CD14-positive monocyte (primary cell): ENCODE measurements at regions not wholly inside any gene's neighbourhood (a gene's known extent, or its start where the extent isn't known, plus 50 kb on each side); places are given as distances from the start of the nearest gene placed in this dataset.

ENCODE experiments used
- DNase-seq, 3 donors: peaks; one replicate each; pipeline ENCODE4 v3.0.0-alpha.2; 2011 to 2022
- H2AFZ ChIP-seq: 2 replicates; pipeline ENCODE4 v1.6.0; 2012; ENCODE audit warnings: mild to moderate bottlenecking, low read depth, low read length, inconsistent platforms; ENCODE audit not compliant: insufficient read depth, poor library complexity, severe bottlenecking
- H3K27ac ChIP-seq, 2 donors: 1 replicate in 1 of 2; 2 replicates in 1 of 2; pipeline ENCODE4 v1.5.1; 2012 to 2013; ENCODE audit warnings: low read length in 2 of 2, control low read depth in 1 of 2, inconsistent platforms in 1 of 2, low read depth in 1 of 2, mild to moderate bottlenecking in 1 of 2
- H3K27me3 ChIP-seq, 2 donors: one replicate each; pipeline versions ENCODE4 v1.6.0 to v1.6.1; 2011 to 2013; ENCODE audit warnings: low read length in 2 of 2; ENCODE audit not compliant: control insufficient read depth in 2 of 2, insufficient read depth in 2 of 2
- H3K36me3 ChIP-seq, 2 donors: replicated peaks in 1 of 2; 1 replicate in 1 of 2; 2 replicates in 1 of 2; pipeline versions ENCODE4 v1.5.1 to v1.6.1; 2012 to 2013; ENCODE audit warnings: low read length in 2 of 2, control low read depth in 1 of 2, inconsistent platforms in 1 of 2, mild to moderate bottlenecking in 1 of 2; ENCODE audit not compliant: insufficient read depth in 2 of 2, control insufficient read depth in 1 of 2
- H3K4me1 ChIP-seq, 2 donors: 1 replicate in 1 of 2; 2 replicates in 1 of 2; pipeline versions ENCODE4 v1.5.1 to v1.6.1; 2012 to 2013; ENCODE audit warnings: low read length in 2 of 2, control low read depth in 1 of 2, inconsistent platforms in 1 of 2, mild to moderate bottlenecking in 1 of 2, moderate library complexity in 1 of 2; ENCODE audit not compliant: insufficient read depth in 2 of 2, control insufficient read depth in 1 of 2
- H3K4me2 ChIP-seq: replicated peaks from 2 replicates; pipeline ENCODE3; 2012; ENCODE audit warnings: low read length, moderate library complexity, mild to moderate bottlenecking; ENCODE audit not compliant: poor library complexity, severe bottlenecking; ENCODE audit errors: extremely low read depth
- H3K4me3 ChIP-seq, 3 experiments: fragments of 200-600 bp in 1 of 3; sonication (generic) in 1 of 3; replicated peaks in 1 of 3; 1 replicate in 2 of 3; 2 replicates in 1 of 3; pipeline ENCODE4 v1.5.1; 2011 to 2013; ENCODE audit warnings: low read length in 3 of 3, mild to moderate bottlenecking in 3 of 3, control low read depth in 2 of 3, low read depth in 2 of 3, inconsistent platforms in 1 of 3, moderate library complexity in 1 of 3
- H3K79me2 ChIP-seq: 2 replicates; pipeline ENCODE4 v1.6.0; 2012; ENCODE audit warnings: mild to moderate bottlenecking, control low read depth, inconsistent platforms, low read length, moderate library complexity; ENCODE audit not compliant: insufficient read depth
- H3K9ac ChIP-seq: 2 replicates; pipeline ENCODE4 v1.6.0; 2017; ENCODE audit warnings: low read length, mild to moderate bottlenecking; ENCODE audit not compliant: insufficient read depth, poor library complexity, severe bottlenecking
- H3K9me3 ChIP-seq, 2 donors: replicated peaks in 1 of 2; 1 replicate in 1 of 2; 2 replicates in 1 of 2; pipeline versions ENCODE4 v1.5.1 to v1.6.1; 2012 to 2013; ENCODE audit warnings: low read length in 2 of 2, control low read depth in 1 of 2; ENCODE audit not compliant: control insufficient read depth in 1 of 2, insufficient read depth in 1 of 2
- H4K20me1 ChIP-seq: 2 replicates; pipeline ENCODE4 v1.6.0; 2012; ENCODE audit warnings: mild to moderate bottlenecking, low read length, control low read depth, moderate library complexity; ENCODE audit not compliant: insufficient read depth
- H3K27ac Mint-ChIP-seq, 7 donors: one replicate each; pipeline ENCODE4 v1.8.0; 2020; ENCODE audit warnings: mild to moderate bottlenecking in 7 of 7, mixed read lengths in 7 of 7, moderate library complexity in 6 of 7, inconsistent platforms in 2 of 7
- H3K27me3 Mint-ChIP-seq, 3 donors: one replicate each; pipeline ENCODE4 v1.8.0; 2021 to 2022; ENCODE audit warnings: low read depth in 3 of 3, mild to moderate bottlenecking in 3 of 3, mixed read lengths in 3 of 3, moderate library complexity in 3 of 3, inconsistent platforms in 1 of 3
- H3K36me3 Mint-ChIP-seq, 2 donors: one replicate each; pipeline ENCODE4 v1.8.0; 2020; ENCODE audit warnings: mixed read lengths in 2 of 2, inconsistent platforms in 1 of 2, mild to moderate bottlenecking in 1 of 2
- H3K4me1 Mint-ChIP-seq: one replicate; pipeline ENCODE4 v1.8.0; 2020; ENCODE audit warnings: mild to moderate bottlenecking, mixed read lengths
- H3K4me3 Mint-ChIP-seq, 2 donors: one replicate each; pipeline ENCODE4 v1.8.0; 2020; ENCODE audit warnings: mild to moderate bottlenecking in 2 of 2, mixed read lengths in 2 of 2, moderate library complexity in 1 of 2
- H3K9me3 Mint-ChIP-seq, 7 donors: one replicate each; pipeline ENCODE4 v1.8.0; 2020 to 2022; ENCODE audit warnings: mixed read lengths in 7 of 7, mild to moderate bottlenecking in 6 of 7, moderate library complexity in 6 of 7, inconsistent platforms in 2 of 7
- WGBS: methylation state at CpG from one replicate; pipeline ENCODE4 v1.1.5; 2013; ENCODE audit warnings: missing lambda C conversion rate; ENCODE audit not compliant: insufficient coverage; 5-methylcytosine and 5-hydroxymethylcytosine counted together
- intact Hi-C, 2 donors: fragments of 100-400 bp; cut with micrococcal nuclease; formaldehyde crosslinking; loops; one replicate each; pipeline versions ENCODE4 v1.15.0 to v1.15.1; 2023
- TF ChIP-seq, protein P1 (sequence below): fragments of 200-600 bp; IDR thresholded peaks from one replicate; pipeline ENCODE4 v1.8.0; 2022; ENCODE audit warnings: antibody characterized with exemption, mild to moderate bottlenecking

DNA sequence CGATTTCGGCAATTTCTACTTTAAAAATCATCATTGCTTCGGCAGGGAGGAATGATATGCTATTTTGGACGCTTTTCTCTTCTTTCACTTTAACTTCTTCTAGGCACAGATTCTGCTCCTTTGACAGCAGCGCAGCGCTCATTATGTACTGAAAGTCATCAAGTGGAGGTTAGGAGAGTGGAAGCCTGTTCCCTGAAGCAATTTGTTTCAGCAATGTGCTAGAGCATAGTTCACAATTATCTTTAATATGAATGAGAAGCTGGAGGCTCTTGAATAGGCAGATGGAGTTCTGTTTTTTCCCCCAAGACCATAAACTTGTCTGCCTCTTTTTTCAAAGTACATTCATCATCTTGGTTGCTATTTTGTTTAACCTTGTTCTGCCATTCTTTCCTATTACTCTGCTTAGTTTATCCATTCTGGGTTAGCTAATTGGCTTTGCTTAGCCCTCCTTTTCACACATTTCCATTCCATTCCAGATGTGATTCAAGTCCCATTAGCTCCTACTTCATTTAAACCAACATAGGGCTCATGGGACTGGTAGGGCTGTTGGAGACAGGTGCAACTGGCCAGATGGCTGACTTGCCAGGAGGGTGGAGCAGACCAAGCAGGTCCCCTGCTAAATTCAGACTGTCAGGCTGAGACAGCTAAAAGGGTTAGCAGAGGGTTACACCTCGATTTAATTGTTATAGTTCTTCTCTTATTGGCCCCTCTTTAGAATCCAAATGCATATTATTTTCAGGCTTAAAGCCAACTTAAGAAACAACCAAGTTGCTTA, 534.7 kb upstream of the CBLB start:
- H3K27me3 Mint-ChIP-seq, result no peaks in the 10 kb centered on the region
- no peak overlapping the region for H3K27ac Mint-ChIP-seq
- intact Hi-C loops, result no loop called here
- Histone ChIP-seq H3K9ac (no peak overlapping the region), H3K4me1 (no peaks in the 10 kb centered on the region), H3K4me3 (no peak overlapping the region), H3K79me2 (no peaks in the 10 kb centered on the region), H3K27me3 (no peaks in the 10 kb centered on the region), H2AFZ (no peak overlapping the region), H3K9me3 (no peaks in the 10 kb centered on the region), H4K20me1 (no peaks in the 10 kb centered on the region), H3K36me3 (no peaks in the 10 kb centered on the region), H3K27ac (no peak overlapping the region), H3K4me2 (no peak overlapping the region)
- peaks cover 0 to 8% (median 2%) of the 10 kb centered on the region in 7 donors for H3K9me3 Mint-ChIP-seq
- no peak for DNase-seq
- H3K4me1 Mint-ChIP-seq, result no peaks in the 10 kb centered on the region
- 100% methylated on average over 1 of the region's 7 CpGs for WGBS
- no peaks in the 10 kb centered on the region for H3K36me3 Mint-ChIP-seq
- TF ChIP-seq, protein P1, sequence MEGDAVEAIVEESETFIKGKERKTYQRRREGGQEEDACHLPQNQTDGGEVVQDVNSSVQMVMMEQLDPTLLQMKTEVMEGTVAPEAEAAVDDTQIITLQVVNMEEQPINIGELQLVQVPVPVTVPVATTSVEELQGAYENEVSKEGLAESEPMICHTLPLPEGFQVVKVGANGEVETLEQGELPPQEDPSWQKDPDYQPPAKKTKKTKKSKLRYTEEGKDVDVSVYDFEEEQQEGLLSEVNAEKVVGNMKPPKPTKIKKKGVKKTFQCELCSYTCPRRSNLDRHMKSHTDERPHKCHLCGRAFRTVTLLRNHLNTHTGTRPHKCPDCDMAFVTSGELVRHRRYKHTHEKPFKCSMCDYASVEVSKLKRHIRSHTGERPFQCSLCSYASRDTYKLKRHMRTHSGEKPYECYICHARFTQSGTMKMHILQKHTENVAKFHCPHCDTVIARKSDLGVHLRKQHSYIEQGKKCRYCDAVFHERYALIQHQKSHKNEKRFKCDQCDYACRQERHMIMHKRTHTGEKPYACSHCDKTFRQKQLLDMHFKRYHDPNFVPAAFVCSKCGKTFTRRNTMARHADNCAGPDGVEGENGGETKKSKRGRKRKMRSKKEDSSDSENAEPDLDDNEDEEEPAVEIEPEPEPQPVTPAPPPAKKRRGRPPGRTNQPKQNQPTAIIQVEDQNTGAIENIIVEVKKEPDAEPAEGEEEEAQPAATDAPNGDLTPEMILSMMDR, result no peak
- H3K4me3 Mint-ChIP-seq, result no peak overlapping the region

DNA sequence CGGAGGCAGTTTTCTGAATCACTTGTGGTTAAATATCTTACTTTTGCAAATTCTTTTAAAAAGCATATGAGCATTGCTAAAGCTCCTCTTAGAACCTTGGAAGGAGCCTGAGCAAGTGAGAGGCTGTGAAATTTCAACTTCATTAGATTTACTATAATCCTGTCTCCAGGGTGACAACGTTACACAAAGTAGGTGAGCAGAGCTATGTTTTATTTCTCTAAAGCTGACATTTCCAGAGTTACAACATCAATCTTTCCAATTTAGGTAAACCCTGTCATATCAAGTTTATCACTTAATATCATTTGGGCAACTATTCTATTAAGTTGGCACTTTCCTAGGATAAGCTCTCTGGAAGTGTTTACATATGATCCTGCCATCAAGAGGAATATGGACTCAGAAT, 544.9 kb upstream of the CBLB start:
- Mint-ChIP-seq H3K27me3 (peaks cover 0 to 2% (median 2%) of the 10 kb centered on the region in 3 donors), H3K4me3 (no peak overlapping the region), H3K36me3 (no peaks in the 10 kb centered on the region), H3K9me3 (peaks cover 0 to 10% (median 3%) of the 10 kb centered on the region in 7 donors), H3K27ac (no peak overlapping the region), H3K4me1 (no peaks in the 10 kb centered on the region)
- Histone ChIP-seq H2AFZ (no peak overlapping the region), H3K4me1 (no peaks in the 10 kb centered on the region), H3K36me3 (no peaks in the 10 kb centered on the region), H3K9ac (no peak overlapping the region), H3K27me3 (no peaks in the 10 kb centered on the region), H3K9me3 (peaks cover 0 to 5% of the 10 kb centered on the region in 2 donors), H3K4me3 (no peak overlapping the region), H3K27ac (no peak overlapping the region), H4K20me1 (no peaks in the 10 kb centered on the region), H3K4me2 (no peak overlapping the region), H3K79me2 (no peaks in the 10 kb centered on the region)
- WGBS, result no CpG with 5 or more reads among the region's 2 CpGs
- TF ChIP-seq, protein P1, result no peak
- intact Hi-C loops, result no loop called here
- DNase-seq, result no peak
